ENCODE measurements at regions not wholly inside any gene's neighbourhood (a gene's known extent, or its start where the extent isn't known, plus 50 kb on each side); places are given as distances from the start of the nearest gene placed in this dataset.

DNA sequence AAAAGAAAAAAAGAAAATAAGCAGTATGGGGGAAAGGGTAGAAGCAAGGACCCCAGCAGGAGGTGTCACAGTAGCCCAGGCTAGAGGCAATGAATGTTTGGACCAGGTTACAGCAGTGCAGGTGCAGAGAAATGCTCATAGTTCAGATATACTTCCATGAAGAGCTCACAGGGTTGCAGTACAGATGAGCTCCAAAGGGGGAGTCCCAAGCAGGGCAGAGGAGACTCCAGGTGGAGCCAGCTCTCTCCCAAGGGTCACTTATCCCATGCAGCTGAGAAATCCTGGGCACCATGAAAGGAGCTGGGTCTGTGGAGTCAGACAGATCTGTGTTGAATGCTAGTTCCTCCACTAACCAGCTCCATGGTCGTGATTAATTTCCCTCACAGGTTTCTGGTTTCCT, 174.9 kb downstream of the C7orf25 start:
- Histone ChIP-seq H3K9me3 (no peaks in the 10 kb centered on the region), H3K27ac (no peak overlapping the region), H3K4me3 (no peak overlapping the region), H3K36me3 (no peaks in the 10 kb centered on the region), H3K4me1 (peaks cover 0 to 18% (median 8%) of the 10 kb centered on the region in 3 donors), H3K27me3 (no peaks in the 10 kb centered on the region)
- TF ChIP-seq EP300 (IDR thresholded peaks at IDR 0.05) = no peak
- no peak for ATAC-seq
- WGBS, 2 donors (ENCODE audit: low coverage in 1 of 2) = 67% methylated on average over 1 of the region's 1 CpG; no CpG with 5 or more reads in 1 of the 2 donors

GRCh38 chr7:42735081-42735480, 176.8 kb downstream of the C7orf25 start:
- 68 to 74% methylated on average over 2 of the region's 2 CpGs for WGBS, 2 donors (ENCODE audit: low coverage in 1 of 2)
- Histone ChIP-seq H3K27ac (no peak overlapping the region), H3K27me3 (no peaks in the 10 kb centered on the region), H3K4me3 (no peak overlapping the region), H3K4me1 (peaks cover 0 to 9% (median 5%) of the 10 kb centered on the region in 3 donors), H3K9me3 (no peaks in the 10 kb centered on the region), H3K36me3 (no peaks in the 10 kb centered on the region)
- no peak for TF ChIP-seq POLR2A (IDR thresholded peaks at IDR 0.05)
- TF ChIP-seq EP300 (IDR thresholded peaks at IDR 0.05) = no peak
- TF ChIP-seq POLR2AphosphoS5 (IDR thresholded peaks at IDR 0.05) = no peak
- TF ChIP-seq, protein P1, sequence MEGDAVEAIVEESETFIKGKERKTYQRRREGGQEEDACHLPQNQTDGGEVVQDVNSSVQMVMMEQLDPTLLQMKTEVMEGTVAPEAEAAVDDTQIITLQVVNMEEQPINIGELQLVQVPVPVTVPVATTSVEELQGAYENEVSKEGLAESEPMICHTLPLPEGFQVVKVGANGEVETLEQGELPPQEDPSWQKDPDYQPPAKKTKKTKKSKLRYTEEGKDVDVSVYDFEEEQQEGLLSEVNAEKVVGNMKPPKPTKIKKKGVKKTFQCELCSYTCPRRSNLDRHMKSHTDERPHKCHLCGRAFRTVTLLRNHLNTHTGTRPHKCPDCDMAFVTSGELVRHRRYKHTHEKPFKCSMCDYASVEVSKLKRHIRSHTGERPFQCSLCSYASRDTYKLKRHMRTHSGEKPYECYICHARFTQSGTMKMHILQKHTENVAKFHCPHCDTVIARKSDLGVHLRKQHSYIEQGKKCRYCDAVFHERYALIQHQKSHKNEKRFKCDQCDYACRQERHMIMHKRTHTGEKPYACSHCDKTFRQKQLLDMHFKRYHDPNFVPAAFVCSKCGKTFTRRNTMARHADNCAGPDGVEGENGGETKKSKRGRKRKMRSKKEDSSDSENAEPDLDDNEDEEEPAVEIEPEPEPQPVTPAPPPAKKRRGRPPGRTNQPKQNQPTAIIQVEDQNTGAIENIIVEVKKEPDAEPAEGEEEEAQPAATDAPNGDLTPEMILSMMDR (IDR thresholded peaks at IDR 0.05) = no peak
- ATAC-seq = no peak

GRCh38 chr7:42734568-42734967, 177.3 kb downstream of the C7orf25 start:
- 37 to 88% methylated on average over 1 to 2 of the region's 2 CpGs for WGBS, 2 donors (ENCODE audit: low coverage in 1 of 2)
- no peak for ATAC-seq
- no peak for TF ChIP-seq EP300 (IDR thresholded peaks at IDR 0.05)
- TF ChIP-seq POLR2A (IDR thresholded peaks at IDR 0.05) = no peak
- TF ChIP-seq, protein P1 (IDR thresholded peaks at IDR 0.05) = no peak
- no peak for TF ChIP-seq POLR2AphosphoS5 (IDR thresholded peaks at IDR 0.05)

DNA sequence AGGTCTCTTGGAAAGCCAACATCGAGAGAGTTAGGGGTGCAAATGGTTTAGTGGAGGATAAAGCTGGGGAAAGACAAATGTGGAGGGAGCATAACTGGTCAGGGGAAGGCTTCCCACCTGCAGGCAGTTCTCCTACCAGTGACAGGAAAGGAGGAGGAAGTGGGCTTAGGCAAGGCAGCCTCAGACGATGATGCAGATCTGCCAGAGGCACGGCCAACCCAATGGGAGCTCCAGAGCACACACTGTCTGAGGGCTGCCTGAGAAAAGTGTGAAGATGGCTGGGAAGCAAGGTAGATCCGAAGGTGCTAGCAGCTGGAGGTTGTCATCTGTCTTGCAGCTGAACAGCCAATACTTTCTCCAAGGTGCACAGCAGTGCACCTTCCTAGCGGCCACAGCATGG, 178.8 kb downstream of the C7orf25 start:
- Histone ChIP-seq H3K27ac (no peak overlapping the region), H3K4me1 (peaks cover 0 to 2% (median 0%) of the 10 kb centered on the region in 3 donors), H3K9me3 (no peaks in the 10 kb centered on the region), H3K4me3 (no peak overlapping the region), H3K27me3 (no peaks in the 10 kb centered on the region), H3K36me3 (no peaks in the 10 kb centered on the region)
- no peak for TF ChIP-seq POLR2A (IDR thresholded peaks at IDR 0.05)
- ATAC-seq = peak; percentile 24
- 76 to 90% methylated on average over 3 to 4 of the region's 5 CpGs for WGBS, 2 donors (ENCODE audit: low coverage in 1 of 2)

More at GRCh38 chr7:42734568-42734967, 177.3 kb downstream of the C7orf25 start:
- H3K4me1 ChIP-seq = peaks cover 0 to 4% (median 2%) of the 10 kb centered on the region in 3 donors
- H3K36me3 ChIP-seq = no peaks in the 10 kb centered on the region
- no peaks in the 10 kb centered on the region for H3K27me3 ChIP-seq
- no peak overlapping the region for H3K4me3 ChIP-seq
- H3K9me3 ChIP-seq = no peaks in the 10 kb centered on the region
- no peak overlapping the region for H3K27ac ChIP-seq

GRCh38 chr7:42730586-42730985, 181.3 kb downstream of the C7orf25 start:
- TF ChIP-seq EP300 (IDR thresholded peaks at IDR 0.05) (no peak), POLR2AphosphoS5 (IDR thresholded peaks at IDR 0.05) (no peak), POLR2A (IDR thresholded peaks at IDR 0.05) (no peak)
- TF ChIP-seq, protein P1 (IDR thresholded peaks at IDR 0.05) = no peak
- no peak overlapping the region for H3K27ac ChIP-seq
- H3K9me3 ChIP-seq = no peaks in the 10 kb centered on the region
- H3K27me3 ChIP-seq = no peaks in the 10 kb centered on the region
- H3K4me3 ChIP-seq = no peak overlapping the region
- H3K4me1 ChIP-seq = peaks cover 0 to 2% (median 0%) of the 10 kb centered on the region in 3 donors
- no peak for ATAC-seq
- H3K36me3 ChIP-seq = no peaks in the 10 kb centered on the region
- WGBS, 2 donors (ENCODE audit: low coverage in 1 of 2) = 25 to 28% methylated on average over 1 of the region's 1 CpG

GRCh38 chr7:42729053-42729765, 182.7 kb downstream of the C7orf25 start:
- H3K9me3 ChIP-seq = no peaks in the 10 kb centered on the region
- no peak overlapping the region for H3K27ac ChIP-seq
- no peaks in the 10 kb centered on the region for H3K36me3 ChIP-seq
- H3K4me1 ChIP-seq = peaks cover 0 to 2% (median 0%) of the 10 kb centered on the region in 3 donors
- TF ChIP-seq EP300 (IDR thresholded peaks at IDR 0.05) (no peak), POLR2AphosphoS5 (IDR thresholded peaks at IDR 0.05) (no peak), POLR2A (IDR thresholded peaks at IDR 0.05) (no peak)
- TF ChIP-seq, protein P1 (IDR thresholded peaks at IDR 0.05) = no peak
- H3K4me3 ChIP-seq = no peak overlapping the region
- no peaks in the 10 kb centered on the region for H3K27me3 ChIP-seq
- no peak for ATAC-seq

Measured in gastroesophageal sphincter (tissue), 4 donors.